ENCODE measurements at regions not wholly inside any gene's neighbourhood (a gene's known extent, or its start where the extent isn't known, plus 50 kb on each side); places are given as distances from the start of the nearest gene placed in this dataset.

GRCh38 chr6:74280130-74280692, 584.2 kb downstream of the CD109 start:
- no peak overlapping the region for H3K27ac ChIP-seq
- H3K36me3 ChIP-seq: no peaks in the 10 kb centered on the region
- no peaks in the 10 kb centered on the region for H3K27me3 ChIP-seq
- H3K4me1 ChIP-seq (ENCODE audit: control insufficient read depth in 1 of 2, insufficient read depth in 1 of 2, low read depth in 1 of 2, low read length in 1 of 2): no peaks in the 10 kb centered on the region
- no peak for TF ChIP-seq CTCF (IDR thresholded peaks at IDR 0.05)
- no peaks in the 10 kb centered on the region for H3K9me3 ChIP-seq
- H3K4me3 ChIP-seq (ENCODE audit: low read depth in 1 of 2, low read length in 1 of 2): no peak overlapping the region

GRCh38 chr6:74277777-74278186, 581.8 kb downstream of the CD109 start:
- TF ChIP-seq CTCF (IDR thresholded peaks at IDR 0.05): no peak
- Histone ChIP-seq H3K4me3 (ENCODE audit: low read depth in 1 of 2, low read length in 1 of 2) (no peak overlapping the region), H3K27ac (no peak overlapping the region), H3K9me3 (no peaks in the 10 kb centered on the region), H3K36me3 (no peaks in the 10 kb centered on the region), H3K4me1 (ENCODE audit: control insufficient read depth in 1 of 2, insufficient read depth in 1 of 2, low read depth in 1 of 2, low read length in 1 of 2) (no peaks in the 10 kb centered on the region), H3K27me3 (no peaks in the 10 kb centered on the region)

- Histone ChIP-seq H3K27me3 (no peaks in the 10 kb centered on the region), H3K36me3 (no peaks in the 10 kb centered on the region), H3K27ac (no peak overlapping the region), H3K4me1 (ENCODE audit: control insufficient read depth in 1 of 2, insufficient read depth in 1 of 2, low read depth in 1 of 2, low read length in 1 of 2) (no peaks in the 10 kb centered on the region), H3K9me3 (no peaks in the 10 kb centered on the region), H3K4me3 (ENCODE audit: low read depth in 1 of 2, low read length in 1 of 2) (no peak overlapping the region)
- TF ChIP-seq CTCF (IDR thresholded peaks at IDR 0.05): no peak
These were observed 577.5 kb downstream of the CD109 start for GRCh38 chr6:74273541-74273940.

GRCh38 chr6:74269600-74269858, 573.5 kb downstream of the CD109 start:
- Histone ChIP-seq H3K27me3 (no peaks in the 10 kb centered on the region), H3K9me3 (no peaks in the 10 kb centered on the region), H3K27ac (no peak overlapping the region), H3K4me3 (ENCODE audit: low read depth in 1 of 2, low read length in 1 of 2) (no peak overlapping the region), H3K4me1 (ENCODE audit: control insufficient read depth in 1 of 2, insufficient read depth in 1 of 2, low read depth in 1 of 2, low read length in 1 of 2) (no peaks in the 10 kb centered on the region), H3K36me3 (no peaks in the 10 kb centered on the region)
- TF ChIP-seq CTCF (IDR thresholded peaks at IDR 0.05): no peak

- no peak overlapping the region for H3K4me3 ChIP-seq (ENCODE audit: low read depth in 1 of 2, low read length in 1 of 2)
- H3K27ac ChIP-seq: no peak overlapping the region
- no peaks in the 10 kb centered on the region for H3K27me3 ChIP-seq
- no peaks in the 10 kb centered on the region for H3K36me3 ChIP-seq
- TF ChIP-seq CTCF (IDR thresholded peaks at IDR 0.05): no peak
- no peaks in the 10 kb centered on the region for H3K9me3 ChIP-seq
- H3K4me1 ChIP-seq (ENCODE audit: control insufficient read depth in 1 of 2, insufficient read depth in 1 of 2, low read depth in 1 of 2, low read length in 1 of 2): no peaks in the 10 kb centered on the region
These were observed 573.0 kb downstream of the CD109 start for GRCh38 chr6:74268815-74269599.
